ENCODE measurements at regions not wholly inside any gene's neighbourhood (a gene's known extent, or its start where the extent isn't known, plus 50 kb on each side); places are given as distances from the start of the nearest gene placed in this dataset.

- TF ChIP-seq CTCF (IDR thresholded peaks at IDR 0.05): no peak
- no peak for TF ChIP-seq POLR2A (IDR thresholded peaks at IDR 0.05)
- TF ChIP-seq EP300 (IDR thresholded peaks at IDR 0.05; ENCODE audit: low read depth): no peak
- TF ChIP-seq POLR2AphosphoS5 (IDR thresholded peaks at IDR 0.05): no peak
Measured at GRCh38 chr17:33473061-33473460, 180.0 kb upstream of the ASIC2 start.

Data from transverse colon (tissue), 4 donors.